Upper lobe of left lung (tissue), 4 donors: ENCODE measurements at regions not wholly inside any gene's neighbourhood (a gene's known extent, or its start where the extent isn't known, plus 50 kb on each side); places are given as distances from the start of the nearest gene placed in this dataset.

ENCODE experiments used
- EP300 ChIP-seq, 4 donors: sonication (generic); formaldehyde crosslinking; IDR thresholded peaks; one replicate each; pipeline ENCODE4 v1.5.1; 2017; ENCODE audit warnings: antibody characterized with exemption in 4 of 4, control low read depth in 2 of 4
- POLR2A ChIP-seq, 4 donors: fragments of 450-650 bp; IDR thresholded peaks; one replicate each; pipeline ENCODE4 v1.5.1; 2016 to 2017; ENCODE audit warnings: antibody characterized with exemption in 4 of 4, mild to moderate bottlenecking in 2 of 4
- TF ChIP-seq, protein P1 (sequence below), 6 experiments: fragments of 450-650 bp in 4 of 6; fragments of 200-600 bp in 2 of 6; sonication (generic) in 2 of 6; IDR thresholded peaks; one replicate each; pipeline ENCODE4 v1.5.1; 2016 to 2019; ENCODE audit warnings: antibody characterized with exemption in 6 of 6

DNA sequence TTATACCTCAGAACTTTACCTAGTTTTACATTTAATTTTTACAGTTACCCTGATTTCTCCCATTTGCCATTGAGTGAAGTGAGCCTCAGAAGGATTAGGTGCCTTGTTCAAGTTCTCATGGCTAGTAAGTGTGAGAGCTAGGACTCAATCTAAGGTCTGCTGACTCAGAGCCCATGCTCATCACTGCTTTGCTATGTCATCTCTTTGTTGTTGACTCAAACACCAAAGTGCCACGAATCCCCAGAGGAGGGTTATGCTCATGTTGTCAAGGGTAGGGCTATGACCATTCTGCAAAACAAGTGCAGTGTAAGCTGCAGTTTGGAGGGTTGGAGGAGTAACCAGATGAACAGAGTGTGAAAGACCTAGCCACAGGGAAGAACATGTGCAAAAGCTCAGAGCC, 185.4 kb upstream of the SKOR2 start:
- TF ChIP-seq, protein P1, sequence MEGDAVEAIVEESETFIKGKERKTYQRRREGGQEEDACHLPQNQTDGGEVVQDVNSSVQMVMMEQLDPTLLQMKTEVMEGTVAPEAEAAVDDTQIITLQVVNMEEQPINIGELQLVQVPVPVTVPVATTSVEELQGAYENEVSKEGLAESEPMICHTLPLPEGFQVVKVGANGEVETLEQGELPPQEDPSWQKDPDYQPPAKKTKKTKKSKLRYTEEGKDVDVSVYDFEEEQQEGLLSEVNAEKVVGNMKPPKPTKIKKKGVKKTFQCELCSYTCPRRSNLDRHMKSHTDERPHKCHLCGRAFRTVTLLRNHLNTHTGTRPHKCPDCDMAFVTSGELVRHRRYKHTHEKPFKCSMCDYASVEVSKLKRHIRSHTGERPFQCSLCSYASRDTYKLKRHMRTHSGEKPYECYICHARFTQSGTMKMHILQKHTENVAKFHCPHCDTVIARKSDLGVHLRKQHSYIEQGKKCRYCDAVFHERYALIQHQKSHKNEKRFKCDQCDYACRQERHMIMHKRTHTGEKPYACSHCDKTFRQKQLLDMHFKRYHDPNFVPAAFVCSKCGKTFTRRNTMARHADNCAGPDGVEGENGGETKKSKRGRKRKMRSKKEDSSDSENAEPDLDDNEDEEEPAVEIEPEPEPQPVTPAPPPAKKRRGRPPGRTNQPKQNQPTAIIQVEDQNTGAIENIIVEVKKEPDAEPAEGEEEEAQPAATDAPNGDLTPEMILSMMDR (IDR thresholded peaks at IDR 0.05): no peak
- no peak for TF ChIP-seq EP300 (IDR thresholded peaks at IDR 0.05)
- TF ChIP-seq POLR2A (IDR thresholded peaks at IDR 0.05): no peak
